Hepatocyte (in vitro differentiated cells): ENCODE measurements at regions not wholly inside any gene's neighbourhood (a gene's known extent, or its start where the extent isn't known, plus 50 kb on each side); places are given as distances from the start of the nearest gene placed in this dataset.

Source experiments
- EZH2 ChIP-seq: fragments of 200-600 bp; sonication (generic); IDR thresholded peaks from 2 replicates; pipeline ENCODE4 v1.6.1; 2016; ENCODE audit warnings: antibody characterized with exemption, mild to moderate bottlenecking, borderline replicate concordance
- EZH2phosphoT487 ChIP-seq: fragments of 200-600 bp; sonication (generic); IDR thresholded peaks from one replicate; pipeline ENCODE4 v1.6.1; 2018; ENCODE audit warnings: antibody characterized with exemption, mild to moderate bottlenecking, low read depth, moderate library complexity; ENCODE audit not compliant: unreplicated experiment, severe bottlenecking
- TF ChIP-seq, protein P1 (sequence below): fragments of 200-600 bp; sonication (generic); IDR thresholded peaks from 2 replicates; pipeline ENCODE4 v1.5.1; 2016; ENCODE audit warnings: antibody characterized with exemption, mild to moderate bottlenecking; ENCODE audit not compliant: poor library complexity

DNA sequence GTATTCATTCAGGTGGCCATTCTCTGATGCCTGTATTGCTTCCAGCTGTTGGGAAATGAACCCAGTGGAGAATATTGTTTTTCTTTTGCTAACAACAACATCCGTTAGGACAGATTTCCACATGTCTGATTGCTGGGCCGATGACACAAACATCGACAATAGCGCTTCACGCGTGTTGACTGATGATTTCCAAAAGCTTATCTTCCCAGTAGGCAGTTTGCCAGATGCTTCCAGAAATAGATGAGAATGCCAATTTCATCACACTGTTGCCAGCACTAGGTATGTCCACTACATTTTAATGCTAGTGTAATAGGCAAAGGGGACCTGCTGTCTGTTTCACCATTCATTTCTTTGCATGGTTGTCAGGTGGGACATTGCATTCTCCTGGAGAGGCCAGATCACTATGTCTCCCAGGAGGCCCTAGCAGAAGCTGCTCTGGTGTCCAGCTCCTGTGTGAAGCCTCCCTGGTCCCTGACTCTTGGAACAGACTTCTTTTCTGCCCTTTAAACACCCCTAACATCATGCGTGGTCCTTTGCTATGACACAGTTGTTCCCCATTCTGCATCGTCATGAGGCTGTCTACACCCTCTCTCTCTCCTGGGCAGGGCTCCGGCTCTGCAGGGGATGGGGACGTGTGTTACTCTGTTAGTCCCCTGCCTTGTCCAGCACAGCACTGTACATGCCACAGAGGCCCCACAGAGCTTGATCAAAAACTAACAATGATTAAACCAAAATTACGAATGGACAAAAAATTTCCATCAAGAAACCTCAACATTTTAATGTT lies 181.6 kb downstream of the CDH26 start:
- TF ChIP-seq, protein P1, sequence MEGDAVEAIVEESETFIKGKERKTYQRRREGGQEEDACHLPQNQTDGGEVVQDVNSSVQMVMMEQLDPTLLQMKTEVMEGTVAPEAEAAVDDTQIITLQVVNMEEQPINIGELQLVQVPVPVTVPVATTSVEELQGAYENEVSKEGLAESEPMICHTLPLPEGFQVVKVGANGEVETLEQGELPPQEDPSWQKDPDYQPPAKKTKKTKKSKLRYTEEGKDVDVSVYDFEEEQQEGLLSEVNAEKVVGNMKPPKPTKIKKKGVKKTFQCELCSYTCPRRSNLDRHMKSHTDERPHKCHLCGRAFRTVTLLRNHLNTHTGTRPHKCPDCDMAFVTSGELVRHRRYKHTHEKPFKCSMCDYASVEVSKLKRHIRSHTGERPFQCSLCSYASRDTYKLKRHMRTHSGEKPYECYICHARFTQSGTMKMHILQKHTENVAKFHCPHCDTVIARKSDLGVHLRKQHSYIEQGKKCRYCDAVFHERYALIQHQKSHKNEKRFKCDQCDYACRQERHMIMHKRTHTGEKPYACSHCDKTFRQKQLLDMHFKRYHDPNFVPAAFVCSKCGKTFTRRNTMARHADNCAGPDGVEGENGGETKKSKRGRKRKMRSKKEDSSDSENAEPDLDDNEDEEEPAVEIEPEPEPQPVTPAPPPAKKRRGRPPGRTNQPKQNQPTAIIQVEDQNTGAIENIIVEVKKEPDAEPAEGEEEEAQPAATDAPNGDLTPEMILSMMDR, result no peak
- no peak for TF ChIP-seq EZH2
- no peak for TF ChIP-seq EZH2phosphoT487
